ENCODE measurements at regions not wholly inside any gene's neighbourhood (a gene's known extent, or its start where the extent isn't known, plus 50 kb on each side); places are given as distances from the start of the nearest gene placed in this dataset.
"Not testable (repeated sequence)": the region's sequence is repeated elsewhere in the genome, so short reads cannot be mapped to it uniquely, and the experiment has no call there.

DNA sequence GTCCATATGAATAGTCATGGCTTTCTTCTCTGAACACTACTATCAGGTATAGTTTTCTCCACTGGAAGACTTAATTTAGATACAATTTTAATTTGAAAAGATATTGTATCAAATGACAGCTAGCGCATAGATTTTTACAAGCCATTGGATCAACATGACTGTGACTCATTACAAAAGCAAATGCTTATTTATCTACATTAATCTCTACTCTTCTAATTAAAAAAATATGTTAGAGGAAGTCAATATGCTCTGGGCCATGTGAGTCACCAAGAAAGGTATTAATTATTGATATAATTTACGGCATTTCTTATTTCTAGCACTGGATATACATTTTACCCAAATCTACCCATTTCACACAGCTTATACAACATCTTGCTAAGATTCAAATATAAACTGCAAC lies 800.3 kb upstream of the GBE1 start:
- TF ChIP-seq POLR2AphosphoS5 (IDR thresholded peaks at IDR 0.05; ENCODE audit: low read depth, low read length) (no peak), POLR2A (IDR thresholded peaks at IDR 0.05; ENCODE audit: low read depth, low read length) (no peak), PAX5 (IDR thresholded peaks at IDR 0.05; ENCODE audit: insufficient read depth, low read length, severe bottlenecking) (no peak), TAF1 (IDR thresholded peaks at IDR 0.05; ENCODE audit: low read depth, low read length) (no peak), SPI1 (IDR thresholded peaks at IDR 0.05; ENCODE audit: low read depth, low read length) (no peak), POU2F2 (IDR thresholded peaks at IDR 0.05; ENCODE audit: low read depth, low read length) (no peak)
- no peak for FAIRE-seq
- DNase-seq (ENCODE audit: insufficient read length, low spot score), result no peak

DNA sequence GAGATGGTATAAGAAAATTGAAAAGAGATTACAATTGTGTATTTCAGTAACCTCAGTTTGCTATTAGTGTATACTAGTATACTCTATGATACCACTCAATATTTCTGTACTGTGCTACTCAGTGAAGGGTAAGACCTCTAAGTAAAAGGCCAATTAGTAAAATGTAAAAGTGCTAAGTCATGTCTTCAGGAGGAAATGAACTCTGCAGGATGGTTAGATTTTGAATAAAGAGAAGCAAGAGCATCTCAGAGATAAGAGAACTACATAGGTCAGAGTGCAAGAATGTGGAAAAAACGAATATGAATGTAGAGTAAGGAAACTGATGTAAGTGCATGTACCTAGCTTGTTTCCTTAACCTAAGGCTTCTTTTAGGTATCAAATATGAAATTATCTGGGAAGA lies 796.6 kb upstream of the GBE1 start:
- FAIRE-seq, result no peak
- no peak for DNase-seq (ENCODE audit: insufficient read length, low spot score)
- TF ChIP-seq POLR2A (IDR thresholded peaks at IDR 0.05; ENCODE audit: low read depth, low read length), result no peak
- no peak for TF ChIP-seq POLR2AphosphoS5 (IDR thresholded peaks at IDR 0.05; ENCODE audit: low read depth, low read length)
- no peak for TF ChIP-seq TAF1 (IDR thresholded peaks at IDR 0.05; ENCODE audit: low read depth, low read length)
- TF ChIP-seq SPI1 (IDR thresholded peaks at IDR 0.05; ENCODE audit: low read depth, low read length), result no peak
- no peak for TF ChIP-seq PAX5 (IDR thresholded peaks at IDR 0.05; ENCODE audit: insufficient read depth, low read length, severe bottlenecking)

DNA sequence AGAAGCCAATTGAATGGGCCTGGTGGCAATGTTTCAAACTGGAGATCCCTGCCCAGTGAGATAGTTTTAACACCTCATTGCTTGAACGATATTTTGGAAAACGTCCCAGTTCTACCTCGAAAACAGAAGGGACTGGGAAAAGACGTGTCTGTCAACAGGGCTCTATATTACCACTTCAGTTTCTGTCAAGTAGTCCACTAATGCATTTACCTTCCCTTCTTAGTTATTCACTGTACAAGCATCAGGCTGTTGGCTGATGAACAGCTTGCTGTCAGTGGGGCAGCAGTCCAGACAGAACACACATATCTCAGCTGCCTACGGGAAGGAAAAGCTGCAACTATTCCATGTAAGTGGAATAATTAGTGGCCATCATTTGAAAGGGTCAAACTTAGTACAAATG lies 794.7 kb upstream of the GBE1 start:
- DNase-seq (ENCODE audit: insufficient read length, low spot score) (no peak), FAIRE-seq (no peak)
- TF ChIP-seq TAF1 (IDR thresholded peaks at IDR 0.05; ENCODE audit: low read depth, low read length), result no peak
- no peak for TF ChIP-seq PAX5 (IDR thresholded peaks at IDR 0.05; ENCODE audit: insufficient read depth, low read length, severe bottlenecking)
- no peak for TF ChIP-seq POLR2AphosphoS5 (IDR thresholded peaks at IDR 0.05; ENCODE audit: low read depth, low read length)
- no peak for TF ChIP-seq POU2F2 (IDR thresholded peaks at IDR 0.05; ENCODE audit: low read depth, low read length)
- no peak for TF ChIP-seq POLR2A (IDR thresholded peaks at IDR 0.05; ENCODE audit: low read depth, low read length)
- TF ChIP-seq SPI1 (IDR thresholded peaks at IDR 0.05; ENCODE audit: low read depth, low read length), result no peak

- not testable (repeated sequence) for FAIRE-seq
These were observed 781.1 kb upstream of the GBE1 start for GRCh38 chr3:82542556-82542955.

GRCh38 chr3:82521657-82522056 lies 760.2 kb upstream of the GBE1 start:
- no peak for TF ChIP-seq POLR2A (IDR thresholded peaks at IDR 0.05; ENCODE audit: low read depth, low read length)
- no peak for TF ChIP-seq POU2F2 (IDR thresholded peaks at IDR 0.05; ENCODE audit: low read depth, low read length)
- no peak for TF ChIP-seq PAX5 (IDR thresholded peaks at IDR 0.05; ENCODE audit: insufficient read depth, low read length, severe bottlenecking)
- no peak for TF ChIP-seq TAF1 (IDR thresholded peaks at IDR 0.05; ENCODE audit: low read depth, low read length)
- TF ChIP-seq SPI1 (IDR thresholded peaks at IDR 0.05; ENCODE audit: low read depth, low read length), result no peak
- no peak for TF ChIP-seq POLR2AphosphoS5 (IDR thresholded peaks at IDR 0.05; ENCODE audit: low read depth, low read length)
- FAIRE-seq, result no peak
- DNase-seq (ENCODE audit: insufficient read length, low spot score), result no peak

More at GRCh38 chr3:82542556-82542955, 781.1 kb upstream of the GBE1 start:
- not testable (repeated sequence) for DNase-seq (ENCODE audit: insufficient read length, low spot score)

- FAIRE-seq, result no peak
These were observed 759.4 kb upstream of the GBE1 start for GRCh38 chr3:82520846-82521245.

GRCh38 chr3:82509951-82510603 lies 748.6 kb upstream of the GBE1 start:
- no peak for FAIRE-seq
- DNase-seq (ENCODE audit: insufficient read length, low spot score), result no peak
- no peak for TF ChIP-seq SPI1 (IDR thresholded peaks at IDR 0.05; ENCODE audit: low read depth, low read length)
- TF ChIP-seq POLR2A (IDR thresholded peaks at IDR 0.05; ENCODE audit: low read depth, low read length), result no peak
- TF ChIP-seq PAX5 (IDR thresholded peaks at IDR 0.05; ENCODE audit: insufficient read depth, low read length, severe bottlenecking), result no peak
- TF ChIP-seq POU2F2 (IDR thresholded peaks at IDR 0.05; ENCODE audit: low read depth, low read length), result no peak
- no peak for TF ChIP-seq TAF1 (IDR thresholded peaks at IDR 0.05; ENCODE audit: low read depth, low read length)
- TF ChIP-seq POLR2AphosphoS5 (IDR thresholded peaks at IDR 0.05; ENCODE audit: low read depth, low read length), result no peak

More at GRCh38 chr3:82520846-82521245, 759.4 kb upstream of the GBE1 start:
- TF ChIP-seq POU2F2 (IDR thresholded peaks at IDR 0.05; ENCODE audit: low read depth, low read length) (no peak), SPI1 (IDR thresholded peaks at IDR 0.05; ENCODE audit: low read depth, low read length) (no peak), PAX5 (IDR thresholded peaks at IDR 0.05; ENCODE audit: insufficient read depth, low read length, severe bottlenecking) (no peak)
- no peak for DNase-seq (ENCODE audit: insufficient read length, low spot score)

GRCh38 chr3:82509106-82509842 lies 747.8 kb upstream of the GBE1 start:
- FAIRE-seq (no peak), DNase-seq (ENCODE audit: insufficient read length, low spot score) (no peak)
- TF ChIP-seq PAX5 (IDR thresholded peaks at IDR 0.05; ENCODE audit: insufficient read depth, low read length, severe bottlenecking) (no peak), TAF1 (IDR thresholded peaks at IDR 0.05; ENCODE audit: low read depth, low read length) (no peak), POLR2A (IDR thresholded peaks at IDR 0.05; ENCODE audit: low read depth, low read length) (no peak), POLR2AphosphoS5 (IDR thresholded peaks at IDR 0.05; ENCODE audit: low read depth, low read length) (no peak), POU2F2 (IDR thresholded peaks at IDR 0.05; ENCODE audit: low read depth, low read length) (no peak)

GRCh38 chr3:82506204-82506603 lies 744.8 kb upstream of the GBE1 start:
- TF ChIP-seq TAF1 (IDR thresholded peaks at IDR 0.05; ENCODE audit: low read depth, low read length) (no peak), POU2F2 (IDR thresholded peaks at IDR 0.05; ENCODE audit: low read depth, low read length) (no peak), POLR2AphosphoS5 (IDR thresholded peaks at IDR 0.05; ENCODE audit: low read depth, low read length) (no peak), PAX5 (IDR thresholded peaks at IDR 0.05; ENCODE audit: insufficient read depth, low read length, severe bottlenecking) (no peak), POLR2A (IDR thresholded peaks at IDR 0.05; ENCODE audit: low read depth, low read length) (no peak), SPI1 (IDR thresholded peaks at IDR 0.05; ENCODE audit: low read depth, low read length) (no peak)
- DNase-seq (ENCODE audit: insufficient read length, low spot score), result no peak
- FAIRE-seq, result no peak

Data from GM12891 (cell line).